ENCODE measurements at regions not wholly inside any gene's neighbourhood (a gene's known extent, or its start where the extent isn't known, plus 50 kb on each side); places are given as distances from the start of the nearest gene placed in this dataset.

GRCh38 chr4:153966641-153967040 is 177.8 kb upstream of the SFRP2 start:
- Mint-ChIP-seq H3K27me3 (no peaks in the 10 kb centered on the region), H3K4me1 (no peaks in the 10 kb centered on the region), H3K27ac (no peak overlapping the region), H3K4me3 (no peak overlapping the region), H3K9me3 (ENCODE audit: insufficient read depth) (no peaks in the 10 kb centered on the region)
- Histone ChIP-seq H2AFZ (ENCODE audit: insufficient read depth, low read depth, low read length, poor library complexity, severe bottlenecking) (no peak overlapping the region), H3K36me3 (replicated peaks in 1 of 2; ENCODE audit: control extremely low read depth in 1 of 2, control insufficient read depth in 1 of 2, extremely low read depth in 1 of 2, insufficient read depth in 2 of 2, low read length in 1 of 2) (no peaks in the 10 kb centered on the region), H3K27ac (ENCODE audit: low read length in 2 of 2) (no peak overlapping the region), H3K27me3 (replicated peaks in 1 of 4; ENCODE audit: control extremely low read depth in 1 of 4, control insufficient read depth in 3 of 4, insufficient read depth in 4 of 4, low read length in 3 of 4) (no peaks in the 10 kb centered on the region), H3K79me2 (ENCODE audit: control insufficient read depth, insufficient read depth, low read length) (no peaks in the 10 kb centered on the region), H3K4me3 (ENCODE audit: control extremely low read depth in 1 of 5, extremely low read depth in 1 of 5, insufficient read depth in 1 of 5, low read depth in 2 of 5, low read length in 4 of 5) (no peak overlapping the region), H4K20me1 (ENCODE audit: control insufficient read depth, insufficient read depth, low read length, poor library complexity, severe bottlenecking) (no peaks in the 10 kb centered on the region), H3K4me1 (ENCODE audit: control insufficient read depth in 2 of 2, insufficient read depth in 2 of 2, low read length in 2 of 2) (no peaks in the 10 kb centered on the region), H3K9ac (ENCODE audit: low read length) (no peak overlapping the region), H3K4me2 (replicated peaks; ENCODE audit: low read depth, low read length, poor library complexity, severe bottlenecking) (no peak overlapping the region), H3K9me3 (ENCODE audit: control extremely low read depth in 1 of 3, control insufficient read depth in 2 of 3, insufficient read depth in 1 of 3, low read length in 2 of 3) (no peaks in the 10 kb centered on the region)
- CTCF ChIA-PET = no interaction called here
- ATAC-seq (ENCODE audit: low read depth) (no peak), DNase-seq (no peak)
- no peak for TF ChIP-seq EZH2 (IDR thresholded peaks at IDR 0.05; ENCODE audit: borderline replicate concordance, insufficient read depth, low read depth, low read length, poor library complexity, severe bottlenecking)
- POLR2A ChIA-PET = no interaction called here
- intact Hi-C loops (cut with micrococcal nuclease) = no loop called here

GRCh38 chr4:153963216-153963615 is 174.3 kb upstream of the SFRP2 start:
- intact Hi-C loops (cut with micrococcal nuclease) = no loop called here
- no CpG with 5 or more reads among the region's 3 CpGs for WGBS (ENCODE audit: insufficient coverage)
- Histone ChIP-seq H3K4me3 (ENCODE audit: control extremely low read depth in 1 of 5, extremely low read depth in 1 of 5, insufficient read depth in 1 of 5, low read depth in 2 of 5, low read length in 4 of 5) (no peak overlapping the region), H3K36me3 (replicated peaks in 1 of 2; ENCODE audit: control extremely low read depth in 1 of 2, control insufficient read depth in 1 of 2, extremely low read depth in 1 of 2, insufficient read depth in 2 of 2, low read length in 1 of 2) (no peaks in the 10 kb centered on the region), H2AFZ (ENCODE audit: insufficient read depth, low read depth, low read length, poor library complexity, severe bottlenecking) (no peak overlapping the region), H3K4me2 (replicated peaks; ENCODE audit: low read depth, low read length, poor library complexity, severe bottlenecking) (no peak overlapping the region), H3K9me3 (ENCODE audit: control extremely low read depth in 1 of 3, control insufficient read depth in 2 of 3, insufficient read depth in 1 of 3, low read length in 2 of 3) (no peaks in the 10 kb centered on the region), H3K79me2 (ENCODE audit: control insufficient read depth, insufficient read depth, low read length) (no peaks in the 10 kb centered on the region), H4K20me1 (ENCODE audit: control insufficient read depth, insufficient read depth, low read length, poor library complexity, severe bottlenecking) (no peaks in the 10 kb centered on the region), H3K4me1 (ENCODE audit: control insufficient read depth in 2 of 2, insufficient read depth in 2 of 2, low read length in 2 of 2) (no peaks in the 10 kb centered on the region), H3K27me3 (replicated peaks in 1 of 4; ENCODE audit: control extremely low read depth in 1 of 4, control insufficient read depth in 3 of 4, insufficient read depth in 4 of 4, low read length in 3 of 4) (no peaks in the 10 kb centered on the region), H3K27ac (ENCODE audit: low read length in 2 of 2) (no peak overlapping the region), H3K9ac (ENCODE audit: low read length) (no peak overlapping the region)
- no peak overlapping the region for H3K4me3 Mint-ChIP-seq
- no peak overlapping the region for H3K27ac Mint-ChIP-seq
- ChIA-PET POLR2A (no interaction called here), CTCF (no interaction called here)
- TF ChIP-seq EZH2 (IDR thresholded peaks at IDR 0.05; ENCODE audit: borderline replicate concordance, insufficient read depth, low read depth, low read length, poor library complexity, severe bottlenecking) = no peak
- TF ChIP-seq CTCF (IDR thresholded peaks at IDR 0.05) = no peak
- no peak for ATAC-seq (ENCODE audit: low read depth)
- no peak for DNase-seq
- H3K4me1 Mint-ChIP-seq = no peaks in the 10 kb centered on the region
- no peaks in the 10 kb centered on the region for H3K27me3 Mint-ChIP-seq
- H3K9me3 Mint-ChIP-seq (ENCODE audit: insufficient read depth) = peaks cover 3% of the 10 kb centered on the region
